Transverse colon (tissue), 4 donors: ENCODE measurements at regions not wholly inside any gene's neighbourhood (a gene's known extent, or its start where the extent isn't known, plus 50 kb on each side); places are given as distances from the start of the nearest gene placed in this dataset.

ENCODE experiments used
- DNase-seq: peaks from one replicate; pipeline ENCODE4 v3.0.0-alpha.2; 2019
- H3K27ac ChIP-seq, 4 donors: fragments of 200-600 bp; sonication (generic); 2 replicates each; pipeline ENCODE4 v1.5.1; 2016 to 2018; ENCODE audit warnings: inconsistent platforms in 4 of 4
- H3K27me3 ChIP-seq: fragments of 200-600 bp; sonication (generic); 2 replicates; pipeline ENCODE4 v1.5.1; 2017; ENCODE audit warnings: inconsistent platforms
- H3K36me3 ChIP-seq, 4 donors: fragments of 200-600 bp; sonication (generic); 2 replicates each; pipeline ENCODE4 v1.5.1; 2017 to 2019; ENCODE audit warnings: inconsistent platforms in 4 of 4
- H3K4me1 ChIP-seq, 4 donors: fragments of 200-600 bp; sonication (generic); 2 replicates each; pipeline ENCODE4 v1.5.1; 2017 to 2020; ENCODE audit warnings: inconsistent platforms in 4 of 4
- H3K4me3 ChIP-seq, 4 donors: fragments of 200-600 bp; sonication (generic); 1 replicate in 1 of 4; 2 replicates in 3 of 4; pipeline versions ENCODE4 v1.5.1 to v1.6.1; 2017 to 2019; ENCODE audit warnings: inconsistent platforms in 4 of 4
- H3K9me3 ChIP-seq, 2 donors: fragments of 200-600 bp; sonication (generic); 2 replicates each; pipeline ENCODE4 v1.5.1; 2017 to 2019; ENCODE audit warnings: inconsistent platforms in 2 of 2
- EP300 ChIP-seq: sonication (generic); formaldehyde crosslinking; IDR thresholded peaks from one replicate; pipeline ENCODE4 v1.6.1; 2017; ENCODE audit warnings: antibody characterized with exemption, low read depth
- POLR2A ChIP-seq: fragments of 450-650 bp; IDR thresholded peaks from one replicate; pipeline ENCODE4 v1.6.1; 2016; ENCODE audit warnings: antibody characterized with exemption, mild to moderate bottlenecking, moderate library complexity
- POLR2AphosphoS5 ChIP-seq, 3 donors: sonication (generic); formaldehyde crosslinking; IDR thresholded peaks; one replicate each; pipeline ENCODE4 v1.6.1; 2016; ENCODE audit warnings: antibody characterized with exemption in 3 of 3
- WGBS, 2 donors: methylation state at CpG; one replicate each; pipeline ENCODE4 v1.1.5; 2018; ENCODE audit warnings: low coverage in 1 of 2; 5-methylcytosine and 5-hydroxymethylcytosine counted together
- in situ Hi-C, 4 donors: fragments of 200-750 bp; cut with MboI; loops; one replicate each; pipeline versions ENCODE4 v1.15.0 to v1.15.1; 2017; ENCODE audit warnings: low sequenced_read_pairs in 3 of 4, low pct_ligation_motif_present in 1 of 4, low pct_unique_long_range_greater_than_20kb in 1 of 4
- intact Hi-C: fragments of 100-400 bp; cut with DNase I; formaldehyde crosslinking; loops from one replicate; pipeline ENCODE4 v1.15.1; 2023; ENCODE audit warnings: low total_unique reads
- TF ChIP-seq, protein P1 (sequence below), 5 experiments: fragments of 200-600 bp in 3 of 5; fragments of 450-650 bp in 2 of 5; sonication (generic) in 3 of 5; IDR thresholded peaks; 1 replicate in 2 of 5; 2 replicates in 3 of 5; pipeline ENCODE4 v1.5.1; 2016 to 2017; ENCODE audit warnings: antibody characterized with exemption in 5 of 5, inconsistent platforms in 3 of 5, mild to moderate bottlenecking in 2 of 5, moderate library complexity in 1 of 5

GRCh38 chr6:140544431-140544830 lies 1170.0 kb upstream of the CITED2 start:
- in situ Hi-C loops (no loop called here), intact Hi-C loops (no loop called here)
- Histone ChIP-seq H3K27ac (no peak overlapping the region), H3K4me3 (no peak overlapping the region), H3K4me1 (no peaks in the 10 kb centered on the region), H3K36me3 (no peaks in the 10 kb centered on the region), H3K9me3 (no peaks in the 10 kb centered on the region), H3K27me3 (no peaks in the 10 kb centered on the region)
- no peak for DNase-seq
- WGBS, 2 donors = 77 to 98% methylated on average over 3 of the region's 3 CpGs
- TF ChIP-seq, protein P1, sequence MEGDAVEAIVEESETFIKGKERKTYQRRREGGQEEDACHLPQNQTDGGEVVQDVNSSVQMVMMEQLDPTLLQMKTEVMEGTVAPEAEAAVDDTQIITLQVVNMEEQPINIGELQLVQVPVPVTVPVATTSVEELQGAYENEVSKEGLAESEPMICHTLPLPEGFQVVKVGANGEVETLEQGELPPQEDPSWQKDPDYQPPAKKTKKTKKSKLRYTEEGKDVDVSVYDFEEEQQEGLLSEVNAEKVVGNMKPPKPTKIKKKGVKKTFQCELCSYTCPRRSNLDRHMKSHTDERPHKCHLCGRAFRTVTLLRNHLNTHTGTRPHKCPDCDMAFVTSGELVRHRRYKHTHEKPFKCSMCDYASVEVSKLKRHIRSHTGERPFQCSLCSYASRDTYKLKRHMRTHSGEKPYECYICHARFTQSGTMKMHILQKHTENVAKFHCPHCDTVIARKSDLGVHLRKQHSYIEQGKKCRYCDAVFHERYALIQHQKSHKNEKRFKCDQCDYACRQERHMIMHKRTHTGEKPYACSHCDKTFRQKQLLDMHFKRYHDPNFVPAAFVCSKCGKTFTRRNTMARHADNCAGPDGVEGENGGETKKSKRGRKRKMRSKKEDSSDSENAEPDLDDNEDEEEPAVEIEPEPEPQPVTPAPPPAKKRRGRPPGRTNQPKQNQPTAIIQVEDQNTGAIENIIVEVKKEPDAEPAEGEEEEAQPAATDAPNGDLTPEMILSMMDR (IDR thresholded peaks at IDR 0.05) = no peak
- TF ChIP-seq POLR2AphosphoS5 (IDR thresholded peaks at IDR 0.05) (no peak), EP300 (no peak), POLR2A (no peak)

DNA sequence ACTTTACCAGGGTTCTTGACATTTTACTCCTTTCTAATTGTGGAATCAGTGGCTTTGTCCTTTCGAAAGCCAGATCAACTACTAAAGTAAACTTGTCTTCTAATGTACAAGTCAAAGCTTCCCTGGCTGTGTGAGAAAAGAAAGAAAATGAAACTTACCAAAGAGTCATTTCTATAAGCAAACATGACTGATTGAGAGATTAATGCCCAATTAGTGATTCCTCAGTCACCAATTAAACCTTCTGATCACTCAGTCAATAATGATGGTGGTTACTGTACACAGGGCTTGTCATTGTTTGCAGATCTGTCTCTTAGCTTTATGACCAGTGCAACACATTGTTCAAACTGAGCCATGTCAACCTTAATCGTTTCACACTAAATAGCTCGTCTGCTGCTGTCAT lies 1168.4 kb upstream of the CITED2 start:
- Histone ChIP-seq H3K36me3 (no peaks in the 10 kb centered on the region), H3K9me3 (no peaks in the 10 kb centered on the region), H3K4me1 (peaks cover 0 to 5% (median 0%) of the 10 kb centered on the region in 4 donors), H3K27me3 (no peaks in the 10 kb centered on the region), H3K4me3 (no peak overlapping the region), H3K27ac (no peak overlapping the region)
- TF ChIP-seq EP300 (no peak), POLR2AphosphoS5 (IDR thresholded peaks at IDR 0.05) (no peak), POLR2A (no peak)
- TF ChIP-seq, protein P1 (IDR thresholded peaks at IDR 0.05) = no peak
- in situ Hi-C loops (no loop called here), intact Hi-C loops (no loop called here)
- WGBS, 2 donors = 63 to 83% methylated on average over 3 of the region's 3 CpGs
- DNase-seq = no peak

GRCh38 chr6:140541288-140541687 lies 1166.8 kb upstream of the CITED2 start:
- WGBS, 2 donors = 82 to 85% methylated on average over 7 of the region's 7 CpGs
- Histone ChIP-seq H3K27me3 (no peaks in the 10 kb centered on the region), H3K36me3 (no peaks in the 10 kb centered on the region), H3K9me3 (no peaks in the 10 kb centered on the region), H3K4me1 (peaks cover 0 to 5% (median 0%) of the 10 kb centered on the region in 4 donors), H3K4me3 (no peak overlapping the region), H3K27ac (no peak overlapping the region)
- no peak for TF ChIP-seq POLR2AphosphoS5 (IDR thresholded peaks at IDR 0.05)
- no peak for TF ChIP-seq EP300
- TF ChIP-seq POLR2A = no peak
- TF ChIP-seq, protein P1 (IDR thresholded peaks at IDR 0.05) = no peak
- DNase-seq = no peak
- in situ Hi-C loops = no loop called here
- intact Hi-C loops = no loop called here

DNA sequence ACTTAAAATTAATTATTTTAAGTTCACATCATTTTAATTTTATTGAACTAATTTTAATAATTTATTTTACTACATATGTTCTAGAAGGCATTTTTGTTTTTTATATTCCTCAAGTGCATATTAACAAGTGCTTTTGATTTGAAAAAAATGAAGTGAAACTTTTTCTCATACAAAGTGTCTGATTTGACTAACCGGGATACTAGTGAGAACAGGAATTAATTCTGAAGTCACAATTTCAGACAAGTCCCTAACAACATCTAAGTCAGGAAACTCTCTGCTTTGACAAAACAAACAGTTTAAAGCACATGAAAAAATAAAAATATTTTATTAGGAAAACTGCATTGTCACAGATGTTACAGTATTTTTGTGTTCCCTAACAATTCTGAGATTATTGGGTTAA lies 1166.3 kb upstream of the CITED2 start:
- Histone ChIP-seq H3K27me3 (no peaks in the 10 kb centered on the region), H3K9me3 (no peaks in the 10 kb centered on the region), H3K27ac (no peak overlapping the region), H3K36me3 (no peaks in the 10 kb centered on the region), H3K4me1 (peaks cover 0 to 5% (median 0%) of the 10 kb centered on the region in 4 donors), H3K4me3 (no peak overlapping the region)
- intact Hi-C loops = no loop called here
- DNase-seq = no peak
- 83% methylated on average over 1 of the region's 1 CpG for WGBS, 2 donors
- in situ Hi-C loops = no loop called here
- TF ChIP-seq POLR2AphosphoS5 (IDR thresholded peaks at IDR 0.05) (no peak), EP300 (no peak), POLR2A (no peak)
- TF ChIP-seq, protein P1 (IDR thresholded peaks at IDR 0.05) = no peak
